Immature natural killer cell (primary cell): ENCODE measurements at regions not wholly inside any gene's neighbourhood (a gene's known extent, or its start where the extent isn't known, plus 50 kb on each side); places are given as distances from the start of the nearest gene placed in this dataset.

Experiments
- DNase-seq, 3 donors: peaks; one replicate each; pipeline ENCODE4 v3.0.0; 2022; ENCODE audit warnings: mixed read lengths in 1 of 3
- H3K27ac Mint-ChIP-seq, 6 donors: one replicate each; pipeline ENCODE4 v1.8.0; 2020; ENCODE audit warnings: mixed read lengths in 6 of 6, mild to moderate bottlenecking in 5 of 6, inconsistent platforms in 4 of 6, moderate library complexity in 3 of 6
- H3K27me3 Mint-ChIP-seq, 3 donors: one replicate each; pipeline ENCODE4 v1.8.0; 2020 to 2021; ENCODE audit warnings: low read depth in 3 of 3, mild to moderate bottlenecking in 3 of 3, mixed read lengths in 3 of 3, moderate library complexity in 3 of 3, inconsistent platforms in 1 of 3
- H3K36me3 Mint-ChIP-seq, 3 donors: one replicate each; pipeline ENCODE4 v1.8.0; 2020; ENCODE audit warnings: mixed read lengths in 3 of 3, inconsistent platforms in 2 of 3, mild to moderate bottlenecking in 2 of 3
- H3K4me1 Mint-ChIP-seq, 2 donors: one replicate each; pipeline ENCODE4 v1.8.0; 2020; ENCODE audit warnings: inconsistent platforms in 2 of 2, mild to moderate bottlenecking in 2 of 2, mixed read lengths in 2 of 2, moderate library complexity in 1 of 2
- H3K4me3 Mint-ChIP-seq, 5 donors: one replicate each; pipeline ENCODE4 v1.8.0; 2020; ENCODE audit warnings: mild to moderate bottlenecking in 5 of 5, mixed read lengths in 5 of 5, inconsistent platforms in 3 of 5, moderate library complexity in 3 of 5
- H3K9me3 Mint-ChIP-seq, 6 donors: one replicate each; pipeline ENCODE4 v1.8.0; 2020; ENCODE audit warnings: mild to moderate bottlenecking in 6 of 6, mixed read lengths in 6 of 6, inconsistent platforms in 4 of 6, moderate library complexity in 3 of 6

- Mint-ChIP-seq H3K27ac (no peak overlapping the region), H3K9me3 (no peaks in the 10 kb centered on the region), H3K27me3 (peaks cover 0 to 6% (median 5%) of the 10 kb centered on the region in 3 donors), H3K36me3 (no peaks in the 10 kb centered on the region), H3K4me1 (no peaks in the 10 kb centered on the region), H3K4me3 (no peak overlapping the region)
- DNase-seq = no peak
Observed at GRCh38 chr12:89082370-89082753, 269.9 kb downstream of the DUSP6 start.

- H3K4me3 Mint-ChIP-seq = no peak overlapping the region
- no peaks in the 10 kb centered on the region for H3K4me1 Mint-ChIP-seq
- no peaks in the 10 kb centered on the region for H3K36me3 Mint-ChIP-seq
- no peaks in the 10 kb centered on the region for H3K9me3 Mint-ChIP-seq
- no peak for DNase-seq
- H3K27ac Mint-ChIP-seq = no peak overlapping the region
- H3K27me3 Mint-ChIP-seq = peaks cover 0 to 6% (median 5%) of the 10 kb centered on the region in 3 donors
Observed at GRCh38 chr12:89081719-89082369, 270.5 kb downstream of the DUSP6 start.

GRCh38 chr12:89080793-89081465 is 271.4 kb downstream of the DUSP6 start:
- H3K4me1 Mint-ChIP-seq = no peaks in the 10 kb centered on the region
- no peak overlapping the region for H3K27ac Mint-ChIP-seq
- H3K27me3 Mint-ChIP-seq = peaks cover 0 to 6% (median 5%) of the 10 kb centered on the region in 3 donors
- H3K36me3 Mint-ChIP-seq = no peaks in the 10 kb centered on the region
- no peak for DNase-seq
- no peaks in the 10 kb centered on the region for H3K9me3 Mint-ChIP-seq
- H3K4me3 Mint-ChIP-seq = no peak overlapping the region

GRCh38 chr12:89075880-89076540 is 276.3 kb downstream of the DUSP6 start:
- H3K27ac Mint-ChIP-seq = no peak overlapping the region
- no peak for DNase-seq
- no peaks in the 10 kb centered on the region for H3K9me3 Mint-ChIP-seq
- H3K27me3 Mint-ChIP-seq = no peaks in the 10 kb centered on the region
- no peak overlapping the region for H3K4me3 Mint-ChIP-seq
- no peaks in the 10 kb centered on the region for H3K36me3 Mint-ChIP-seq
- no peaks in the 10 kb centered on the region for H3K4me1 Mint-ChIP-seq

- Mint-ChIP-seq H3K27ac (no peak overlapping the region), H3K4me3 (no peak overlapping the region), H3K9me3 (no peaks in the 10 kb centered on the region), H3K27me3 (peaks cover 0 to 1% (median 0%) of the 10 kb centered on the region in 3 donors), H3K4me1 (no peaks in the 10 kb centered on the region), H3K36me3 (no peaks in the 10 kb centered on the region)
- no peak for DNase-seq
Observed at GRCh38 chr12:89073659-89074058, 278.6 kb downstream of the DUSP6 start.

- H3K27me3 Mint-ChIP-seq = peaks cover 0 to 4% (median 0%) of the 10 kb centered on the region in 3 donors
- H3K36me3 Mint-ChIP-seq = no peaks in the 10 kb centered on the region
- no peak overlapping the region for H3K27ac Mint-ChIP-seq
- no peaks in the 10 kb centered on the region for H3K9me3 Mint-ChIP-seq
- no peaks in the 10 kb centered on the region for H3K4me1 Mint-ChIP-seq
- DNase-seq = no peak
- H3K4me3 Mint-ChIP-seq = no peak overlapping the region
Observed at GRCh38 chr12:89073027-89073398, 279.3 kb downstream of the DUSP6 start.

- H3K27ac Mint-ChIP-seq = no peak overlapping the region
Observed at GRCh38 chr12:89072294-89073026, 279.8 kb downstream of the DUSP6 start.

GRCh38 chr12:89070603-89071002 is 281.7 kb downstream of the DUSP6 start:
- Mint-ChIP-seq H3K27ac (no peak overlapping the region), H3K36me3 (peaks cover 0 to 6% (median 0%) of the 10 kb centered on the region in 3 donors), H3K4me3 (no peak overlapping the region), H3K4me1 (no peaks in the 10 kb centered on the region), H3K9me3 (no peaks in the 10 kb centered on the region), H3K27me3 (peaks cover 0 to 6% (median 0%) of the 10 kb centered on the region in 3 donors)
- DNase-seq = no peak

More at GRCh38 chr12:89072294-89073026, 279.8 kb downstream of the DUSP6 start:
- H3K36me3 Mint-ChIP-seq = no peaks in the 10 kb centered on the region
- no peak for DNase-seq
- H3K4me3 Mint-ChIP-seq = no peak overlapping the region
- peaks cover 0 to 4% (median 0%) of the 10 kb centered on the region in 3 donors for H3K27me3 Mint-ChIP-seq
- no peaks in the 10 kb centered on the region for H3K9me3 Mint-ChIP-seq
- H3K4me1 Mint-ChIP-seq = no peaks in the 10 kb centered on the region

GRCh38 chr12:89069431-89069830 is 282.9 kb downstream of the DUSP6 start:
- Mint-ChIP-seq H3K4me3 (no peak overlapping the region), H3K27ac (no peak overlapping the region), H3K36me3 (peaks cover 0 to 9% (median 0%) of the 10 kb centered on the region in 3 donors), H3K4me1 (no peaks in the 10 kb centered on the region), H3K9me3 (no peaks in the 10 kb centered on the region), H3K27me3 (peaks cover 0 to 6% (median 0%) of the 10 kb centered on the region in 3 donors)
- no peak for DNase-seq

- Mint-ChIP-seq H3K4me1 (no peaks in the 10 kb centered on the region), H3K9me3 (no peaks in the 10 kb centered on the region), H3K27ac (no peak overlapping the region), H3K4me3 (no peak overlapping the region), H3K27me3 (peaks cover 0 to 6% (median 0%) of the 10 kb centered on the region in 3 donors), H3K36me3 (peaks cover 0 to 9% (median 0%) of the 10 kb centered on the region in 3 donors)
- no peak for DNase-seq
Observed at GRCh38 chr12:89067421-89068187, 284.7 kb downstream of the DUSP6 start.

- Mint-ChIP-seq H3K4me3 (no peak overlapping the region), H3K36me3 (peaks cover 0 to 9% (median 0%) of the 10 kb centered on the region in 3 donors), H3K9me3 (no peaks in the 10 kb centered on the region), H3K27me3 (peaks cover 0 to 6% (median 0%) of the 10 kb centered on the region in 3 donors), H3K4me1 (no peaks in the 10 kb centered on the region), H3K27ac (no peak overlapping the region)
- no peak for DNase-seq
Observed at GRCh38 chr12:89064780-89065179, 287.5 kb downstream of the DUSP6 start.

GRCh38 chr12:89064151-89064550 is 288.1 kb downstream of the DUSP6 start:
- H3K4me3 Mint-ChIP-seq = no peak overlapping the region
- H3K36me3 Mint-ChIP-seq = peaks cover 0 to 9% (median 0%) of the 10 kb centered on the region in 3 donors
- H3K4me1 Mint-ChIP-seq = no peaks in the 10 kb centered on the region
- H3K9me3 Mint-ChIP-seq = no peaks in the 10 kb centered on the region
- no peak overlapping the region for H3K27ac Mint-ChIP-seq
- DNase-seq = no peak
- peaks cover 0 to 6% (median 0%) of the 10 kb centered on the region in 3 donors for H3K27me3 Mint-ChIP-seq

GRCh38 chr12:89062996-89063395 is 289.3 kb downstream of the DUSP6 start:
- no peak overlapping the region for H3K4me3 Mint-ChIP-seq
- H3K4me1 Mint-ChIP-seq = no peaks in the 10 kb centered on the region
- peaks cover 0 to 2% (median 0%) of the 10 kb centered on the region in 3 donors for H3K27me3 Mint-ChIP-seq
- no peaks in the 10 kb centered on the region for H3K9me3 Mint-ChIP-seq
- no peak overlapping the region for H3K27ac Mint-ChIP-seq
- H3K36me3 Mint-ChIP-seq = peaks cover 0 to 9% (median 0%) of the 10 kb centered on the region in 3 donors
- no peak for DNase-seq
